GM04503 (cell line): ENCODE measurements at regions not wholly inside any gene's neighbourhood (a gene's known extent, or its start where the extent isn't known, plus 50 kb on each side); places are given as distances from the start of the nearest gene placed in this dataset.

ENCODE experiments used
- DNase-seq: peaks from one replicate; pipeline ENCODE4 v3.0.0-alpha.2; 2012; ENCODE audit warnings: low read depth

- no peak for DNase-seq
Observed at GRCh38 chr11:128328955-128329551, 258.3 kb downstream of the ETS1 start.

- DNase-seq, result no peak
Observed at GRCh38 chr11:128327274-128327673, 260.1 kb downstream of the ETS1 start.

GRCh38 chr11:128326791-128327190, 260.6 kb downstream of the ETS1 start:
- no peak for DNase-seq

- DNase-seq, result no peak
Observed at GRCh38 chr11:128324531-128325141, 262.7 kb downstream of the ETS1 start.

- DNase-seq, result no peak
Observed at GRCh38 chr11:128324051-128324481, 263.3 kb downstream of the ETS1 start.

- no peak for DNase-seq
Observed at GRCh38 chr11:128323381-128323780, 264.0 kb downstream of the ETS1 start.

- DNase-seq, result no peak
Observed at GRCh38 chr11:128318856-128319474, 268.4 kb downstream of the ETS1 start.

GRCh38 chr11:128316541-128317227, 270.7 kb downstream of the ETS1 start:
- no peak for DNase-seq

GRCh38 chr11:128315933-128316332, 271.4 kb downstream of the ETS1 start:
- no peak for DNase-seq

- no peak for DNase-seq
Observed at GRCh38 chr11:128313931-128314330, 273.4 kb downstream of the ETS1 start.

- DNase-seq, result no peak
Observed at GRCh38 chr11:128311742-128312719, 275.3 kb downstream of the ETS1 start.

- DNase-seq, result no peak
Observed at GRCh38 chr11:128310676-128311445, 276.5 kb downstream of the ETS1 start.

GRCh38 chr11:128310005-128310404, 277.4 kb downstream of the ETS1 start:
- DNase-seq, result no peak

- no peak for DNase-seq
Observed at GRCh38 chr11:128308794-128309193, 278.6 kb downstream of the ETS1 start.

GRCh38 chr11:128305588-128305987, 281.8 kb downstream of the ETS1 start:
- no peak for DNase-seq

GRCh38 chr11:128304666-128305485, 282.5 kb downstream of the ETS1 start:
- no peak for DNase-seq

- no peak for DNase-seq
Observed at GRCh38 chr11:128304116-128304515, 283.2 kb downstream of the ETS1 start.

GRCh38 chr11:128303383-128303782, 284.0 kb downstream of the ETS1 start:
- no peak for DNase-seq

GRCh38 chr11:128302425-128303186, 284.8 kb downstream of the ETS1 start:
- DNase-seq, result no peak
